PC-9 (cell line): ENCODE measurements at regions not wholly inside any gene's neighbourhood (a gene's known extent, or its start where the extent isn't known, plus 50 kb on each side); places are given as distances from the start of the nearest gene placed in this dataset.

Source experiments
- BruUV-seq: library from RNA; stranded (reverse); fragments of 400-500 nt; replicated peaks from 2 replicates; lab custom pipeline; 2021; lab: Mats Ljungman, UMichigan
- CTCF ChIA-PET: fragments of 300-600 bp; sonication (Branson Sonifier 250); formaldehyde crosslinking; loops from one replicate; lab custom pipeline; 2022; ENCODE audit warnings: antibody characterized with exemption; lab: Charles Lee
- POLR2A ChIA-PET: fragments of 300-600 bp; sonication (Branson Sonifier 250); formaldehyde crosslinking; loops from one replicate; lab custom pipeline; 2022; ENCODE audit warnings: antibody characterized with exemption; ENCODE audit not compliant: unreplicated experiment; lab: Charles Lee
- DNase-seq, 2 experiments: peaks; one replicate each; pipeline versions ENCODE4 v3.0.0 to v3.0.0-alpha.2; 2015 to 2022; ENCODE audit warnings: mixed read lengths in 1 of 2
- H2AFZ ChIP-seq: fragments of 200-600 bp; sonication (generic); 2 replicates; pipeline ENCODE4 v1.8.1; 2017; ENCODE audit warnings: antibody characterized with exemption
- H3F3A ChIP-seq: fragments of 200-600 bp; sonication (generic); 2 replicates; pipeline ENCODE4 v1.8.1; 2017; ENCODE audit warnings: antibody characterized with exemption, mild to moderate bottlenecking, low read depth; ENCODE audit not compliant: insufficient read depth
- H3K27ac ChIP-seq: fragments of 200-600 bp; sonication (generic); 2 replicates; pipeline ENCODE4 v1.6.1; 2016; ENCODE audit warnings: mixed run types
- H3K27me3 ChIP-seq: fragments of 200-600 bp; sonication (generic); 2 replicates; pipeline ENCODE4 v1.6.1; 2016; ENCODE audit warnings: low read depth, mixed run types; ENCODE audit not compliant: insufficient read depth
- H3K36me3 ChIP-seq: fragments of 200-600 bp; sonication (generic); 2 replicates; pipeline ENCODE4 v1.6.1; 2016; ENCODE audit warnings: low read depth, mixed run types
- H3K4me1 ChIP-seq: fragments of 200-600 bp; sonication (generic); replicated peaks from 2 replicates; pipeline ENCODE4 v1.6.1; 2016; ENCODE audit warnings: mixed run types; ENCODE audit not compliant: insufficient read depth
- H3K4me2 ChIP-seq: fragments of 200-600 bp; sonication (generic); 2 replicates; pipeline ENCODE4 v1.6.1; 2017; ENCODE audit warnings: mixed run types
- H3K4me3 ChIP-seq: fragments of 200-600 bp; sonication (generic); 2 replicates; pipeline ENCODE4 v1.6.1; 2016; ENCODE audit warnings: mixed run types
- H3K79me2 ChIP-seq: fragments of 200-600 bp; sonication (generic); 2 replicates; pipeline ENCODE4 v1.6.1; 2017; ENCODE audit warnings: low read depth, mixed run types
- H3K9me2 ChIP-seq: fragments of 200-600 bp; sonication (generic); 2 replicates; pipeline ENCODE4 v1.8.1; 2017; ENCODE audit warnings: mild to moderate bottlenecking; ENCODE audit not compliant: insufficient read depth
- H3K9me3 ChIP-seq: fragments of 200-600 bp; sonication (generic); 2 replicates; pipeline ENCODE4 v1.8.1; 2016; ENCODE audit warnings: low read depth; ENCODE audit not compliant: insufficient read depth
- H4K20me1 ChIP-seq: fragments of 200-600 bp; sonication (generic); 2 replicates; pipeline ENCODE4 v1.8.1; 2017; ENCODE audit not compliant: insufficient read depth
- EZH2 ChIP-seq: fragments of 200-600 bp; sonication (generic); IDR thresholded peaks from 2 replicates; pipeline ENCODE4 v1.8.0; 2017; ENCODE audit warnings: antibody characterized with exemption, low read depth
- intact Hi-C: fragments of 100-400 bp; cut with micrococcal nuclease; formaldehyde crosslinking; loops from one replicate; pipeline ENCODE4 v1.10.0; 2022; ENCODE audit not compliant: unreplicated experiment
- TF ChIP-seq, protein P1 (sequence below): fragments of 200-600 bp; sonication (generic); conservative IDR thresholded peaks from 2 replicates; pipeline ENCODE4 v1.6.1; 2017; ENCODE audit warnings: mixed run types, antibody characterized with exemption, mild to moderate bottlenecking, moderate library complexity

DNA sequence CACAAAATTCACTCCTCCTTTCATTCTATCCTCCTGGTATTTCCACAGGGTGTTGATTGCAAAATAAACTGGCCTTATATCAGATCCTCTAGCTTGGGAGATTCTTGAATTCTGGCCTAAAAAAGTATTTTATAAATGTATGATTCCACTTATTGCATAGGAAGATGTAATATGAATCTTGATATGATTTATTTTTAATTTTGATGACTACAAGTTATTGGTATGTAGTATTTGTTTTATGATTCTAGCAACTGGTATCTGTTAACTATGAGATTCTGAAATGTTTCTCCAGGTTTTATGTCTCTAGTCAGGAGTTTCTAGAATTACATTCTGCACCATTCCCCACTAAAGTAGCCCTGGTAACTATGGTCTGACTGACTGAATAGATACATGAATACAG is 373.9 kb upstream of the C11orf87 start:
- H2AFZ ChIP-seq: no peak overlapping the region
- H3K4me1 ChIP-seq: no peaks in the 10 kb centered on the region
- BruUV-seq: no TSS peak
- H3K9me3 ChIP-seq: no peaks in the 10 kb centered on the region
- no peak for TF ChIP-seq EZH2
- TF ChIP-seq, protein P1, sequence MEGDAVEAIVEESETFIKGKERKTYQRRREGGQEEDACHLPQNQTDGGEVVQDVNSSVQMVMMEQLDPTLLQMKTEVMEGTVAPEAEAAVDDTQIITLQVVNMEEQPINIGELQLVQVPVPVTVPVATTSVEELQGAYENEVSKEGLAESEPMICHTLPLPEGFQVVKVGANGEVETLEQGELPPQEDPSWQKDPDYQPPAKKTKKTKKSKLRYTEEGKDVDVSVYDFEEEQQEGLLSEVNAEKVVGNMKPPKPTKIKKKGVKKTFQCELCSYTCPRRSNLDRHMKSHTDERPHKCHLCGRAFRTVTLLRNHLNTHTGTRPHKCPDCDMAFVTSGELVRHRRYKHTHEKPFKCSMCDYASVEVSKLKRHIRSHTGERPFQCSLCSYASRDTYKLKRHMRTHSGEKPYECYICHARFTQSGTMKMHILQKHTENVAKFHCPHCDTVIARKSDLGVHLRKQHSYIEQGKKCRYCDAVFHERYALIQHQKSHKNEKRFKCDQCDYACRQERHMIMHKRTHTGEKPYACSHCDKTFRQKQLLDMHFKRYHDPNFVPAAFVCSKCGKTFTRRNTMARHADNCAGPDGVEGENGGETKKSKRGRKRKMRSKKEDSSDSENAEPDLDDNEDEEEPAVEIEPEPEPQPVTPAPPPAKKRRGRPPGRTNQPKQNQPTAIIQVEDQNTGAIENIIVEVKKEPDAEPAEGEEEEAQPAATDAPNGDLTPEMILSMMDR: no peak
- H3K79me2 ChIP-seq: no peaks in the 10 kb centered on the region
- H3K4me2 ChIP-seq: no peak overlapping the region
- ChIA-PET CTCF (no interaction called here), POLR2A (interaction anchor here (0.6 kb wide), 1 partner anchor 84 kb away, joined by 7 read pairs; no protein-coding TSS in a partner anchor)
- H3K4me3 ChIP-seq: no peak overlapping the region
- no peaks in the 10 kb centered on the region for H3K27me3 ChIP-seq
- no peaks in the 10 kb centered on the region for H3F3A ChIP-seq
- intact Hi-C loops: no loop called here
- DNase-seq: no peak
- no peak overlapping the region for H3K27ac ChIP-seq
- H4K20me1 ChIP-seq: no peaks in the 10 kb centered on the region
- H3K9me2 ChIP-seq: 0 out of 2 replicates have a peak, but pooled peaks cover 10% of the 10 kb centered on the region
- no peaks in the 10 kb centered on the region for H3K36me3 ChIP-seq

- ChIA-PET POLR2A (no interaction called here), CTCF (no interaction called here)
These were observed 370.8 kb upstream of the C11orf87 start for GRCh38 chr11:109051200-109051599.

GRCh38 chr11:109059402-109059801 is 362.6 kb upstream of the C11orf87 start:
- H3K4me3 ChIP-seq: no peak overlapping the region
- H4K20me1 ChIP-seq: no peaks in the 10 kb centered on the region
- TF ChIP-seq, protein P1: no peak
- no peak for TF ChIP-seq EZH2
- no peak overlapping the region for H2AFZ ChIP-seq
- H3K4me2 ChIP-seq: no peak overlapping the region
- no peaks in the 10 kb centered on the region for H3K9me2 ChIP-seq
- H3K79me2 ChIP-seq: no peaks in the 10 kb centered on the region
- no TSS peak for BruUV-seq
- peak; percentile 7 to 46 for DNase-seq
- intact Hi-C loops: no loop called here
- no peak overlapping the region for H3K27ac ChIP-seq
- ChIA-PET POLR2A (no interaction called here), CTCF (no interaction called here)
- no peaks in the 10 kb centered on the region for H3K9me3 ChIP-seq
- H3K4me1 ChIP-seq: no peaks in the 10 kb centered on the region
- H3K27me3 ChIP-seq: no peaks in the 10 kb centered on the region
- no peaks in the 10 kb centered on the region for H3K36me3 ChIP-seq
- no peaks in the 10 kb centered on the region for H3F3A ChIP-seq

More at GRCh38 chr11:109051200-109051599, 370.8 kb upstream of the C11orf87 start:
- DNase-seq: no peak
- intact Hi-C loops: no loop called here
- BruUV-seq: no TSS peak
- TF ChIP-seq EZH2: no peak
- TF ChIP-seq, protein P1: no peak
- Histone ChIP-seq H4K20me1 (no peaks in the 10 kb centered on the region), H3K79me2 (no peaks in the 10 kb centered on the region), H3K9me3 (no peaks in the 10 kb centered on the region), H3K4me3 (no peak overlapping the region), H3K27me3 (no peaks in the 10 kb centered on the region), H3K9me2 (0 out of 2 replicates have a peak, but pooled peaks cover 10% of the 10 kb centered on the region), H3K27ac (no peak overlapping the region), H3K36me3 (no peaks in the 10 kb centered on the region), H3F3A (no peaks in the 10 kb centered on the region), H2AFZ (no peak overlapping the region), H3K4me2 (no peak overlapping the region), H3K4me1 (no peaks in the 10 kb centered on the region)
